CD4-positive, alpha-beta T cell treated with Interleukin-12 subunit alpha and Interleukin-12 subunit beta, for 1 hour (primary cell): ENCODE measurements at regions not wholly inside any gene's neighbourhood (a gene's known extent, or its start where the extent isn't known, plus 50 kb on each side); places are given as distances from the start of the nearest gene placed in this dataset.
"Not testable (repeated sequence)": the region's sequence is repeated elsewhere in the genome, so short reads cannot be mapped to it uniquely, and the experiment has no call there.

Experiments
- DNase-seq: peaks from one replicate; pipeline ENCODE4 v3.0.0-alpha.2; 2020

GRCh38 chr5:174610968-174611367, 113.4 kb upstream of the MSX2 start:
- no peak for DNase-seq

DNA sequence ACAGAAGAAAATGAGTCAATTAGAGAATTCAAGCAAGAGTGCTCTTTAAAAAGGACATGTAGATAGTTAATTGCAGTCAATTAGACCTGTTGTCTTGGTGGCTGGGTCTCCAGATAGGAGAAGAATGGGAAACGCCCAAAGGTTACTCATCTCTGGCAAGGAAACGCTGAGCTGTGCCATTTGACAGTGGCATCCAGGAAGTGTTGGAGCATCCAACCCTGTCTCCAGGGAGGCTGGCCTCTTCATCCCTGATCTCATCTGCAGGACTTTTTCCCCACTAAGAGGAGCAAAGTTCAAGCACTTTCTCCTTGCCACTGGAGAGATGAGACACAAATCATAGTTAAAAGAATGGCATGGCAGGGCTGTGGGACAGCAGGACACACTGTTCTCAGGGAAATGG, 111.7 kb upstream of the MSX2 start:
- DNase-seq = no peak

DNA sequence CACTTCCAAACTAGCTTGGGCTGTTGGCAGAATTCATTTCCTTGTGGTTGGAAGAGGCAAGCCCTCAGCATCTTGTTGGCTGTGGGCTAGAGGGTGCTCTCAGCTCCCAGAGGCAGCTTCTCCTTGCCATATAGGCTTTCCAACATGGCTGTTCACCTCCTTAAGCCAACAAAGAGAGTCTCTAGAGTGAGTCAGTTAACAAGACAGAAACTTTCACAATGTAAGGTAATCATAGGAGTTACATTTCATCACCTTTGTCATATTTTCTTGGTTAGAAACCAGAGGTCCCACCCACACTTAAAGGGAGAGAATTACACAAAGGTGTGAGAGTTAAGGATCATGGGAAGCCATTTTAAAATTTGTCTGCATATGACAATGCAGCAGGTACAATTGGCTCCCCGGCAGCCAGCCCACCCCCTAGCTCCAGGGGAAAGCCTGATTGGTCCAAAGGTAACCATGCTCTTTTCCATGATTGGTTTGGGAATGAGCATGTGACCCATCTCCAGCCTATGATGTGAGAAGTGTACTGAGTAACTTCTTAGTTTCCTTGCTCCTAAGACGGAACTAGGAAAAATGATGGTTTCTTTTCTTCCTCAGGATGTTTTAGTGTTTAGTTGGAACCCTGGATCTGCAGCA, 109.8 kb upstream of the MSX2 start:
- DNase-seq = no peak

GRCh38 chr5:174616036-174616435, 108.3 kb upstream of the MSX2 start:
- no peak for DNase-seq

GRCh38 chr5:174617285-174617684, 107.1 kb upstream of the MSX2 start:
- DNase-seq = no peak

- no peak for DNase-seq
These were observed 106.5 kb upstream of the MSX2 start for GRCh38 chr5:174617910-174618309.

DNA sequence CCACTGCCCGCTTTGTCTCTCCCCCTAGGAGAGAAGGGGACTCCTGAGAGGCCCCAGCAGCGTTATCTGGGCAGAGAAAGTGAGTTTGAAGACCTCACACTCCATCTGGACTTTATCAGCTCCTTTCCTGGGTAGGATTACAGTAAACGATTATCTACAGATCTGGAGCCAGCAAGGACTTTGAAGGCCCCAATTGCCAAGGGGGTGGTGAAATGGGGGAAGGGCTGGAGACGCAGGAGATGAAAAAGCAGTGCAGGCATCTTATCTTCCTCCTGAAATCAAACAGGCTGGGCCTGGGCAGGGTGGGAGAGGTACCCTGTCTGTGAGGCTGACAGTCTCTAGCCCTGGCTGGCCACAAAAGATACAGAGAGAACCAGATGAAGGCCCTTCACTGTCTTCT, 105.8 kb upstream of the MSX2 start:
- DNase-seq = no peak

DNA sequence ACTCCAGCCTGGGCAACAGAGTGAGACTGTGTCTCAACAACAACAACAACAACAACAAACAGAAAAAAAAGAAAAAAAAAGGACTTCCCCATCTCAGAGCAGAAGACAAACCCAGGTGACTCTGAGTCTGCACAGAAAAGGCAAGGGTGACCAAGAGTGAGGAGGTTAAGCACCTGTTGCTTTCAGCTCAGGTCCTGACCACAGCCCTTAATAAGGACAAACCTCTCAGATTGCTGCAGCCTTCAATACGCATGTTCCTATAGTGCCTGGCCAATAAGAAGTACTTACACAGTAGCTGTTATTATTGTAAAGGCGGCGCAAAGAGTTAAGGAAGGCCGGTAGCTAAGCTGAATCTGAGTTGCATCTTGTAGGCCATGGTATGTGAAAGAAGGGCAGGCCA, 102.3 kb upstream of the MSX2 start:
- DNase-seq = no peak

DNA sequence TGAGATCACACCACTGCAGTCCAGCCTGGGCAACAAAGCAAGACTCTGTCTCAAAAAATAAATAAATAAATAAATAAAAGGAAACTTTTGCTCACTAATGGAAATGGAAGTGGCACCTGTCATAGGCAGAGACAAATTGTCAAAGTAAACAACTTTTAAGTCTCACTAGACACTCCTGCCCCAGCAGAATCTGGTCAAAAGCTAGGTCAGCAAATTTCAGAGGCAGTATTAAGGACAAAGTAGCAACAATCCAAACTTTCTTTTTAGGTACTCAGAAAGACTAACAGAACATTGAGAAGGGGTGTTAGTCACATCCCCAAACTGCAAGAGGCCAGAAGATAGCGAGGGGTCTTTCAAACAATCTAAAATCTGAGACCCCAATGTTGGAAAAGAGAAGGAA, 101.4 kb upstream of the MSX2 start:
- no peak for DNase-seq

GRCh38 chr5:174623433-174624019, 100.9 kb upstream of the MSX2 start:
- DNase-seq = no peak

DNA sequence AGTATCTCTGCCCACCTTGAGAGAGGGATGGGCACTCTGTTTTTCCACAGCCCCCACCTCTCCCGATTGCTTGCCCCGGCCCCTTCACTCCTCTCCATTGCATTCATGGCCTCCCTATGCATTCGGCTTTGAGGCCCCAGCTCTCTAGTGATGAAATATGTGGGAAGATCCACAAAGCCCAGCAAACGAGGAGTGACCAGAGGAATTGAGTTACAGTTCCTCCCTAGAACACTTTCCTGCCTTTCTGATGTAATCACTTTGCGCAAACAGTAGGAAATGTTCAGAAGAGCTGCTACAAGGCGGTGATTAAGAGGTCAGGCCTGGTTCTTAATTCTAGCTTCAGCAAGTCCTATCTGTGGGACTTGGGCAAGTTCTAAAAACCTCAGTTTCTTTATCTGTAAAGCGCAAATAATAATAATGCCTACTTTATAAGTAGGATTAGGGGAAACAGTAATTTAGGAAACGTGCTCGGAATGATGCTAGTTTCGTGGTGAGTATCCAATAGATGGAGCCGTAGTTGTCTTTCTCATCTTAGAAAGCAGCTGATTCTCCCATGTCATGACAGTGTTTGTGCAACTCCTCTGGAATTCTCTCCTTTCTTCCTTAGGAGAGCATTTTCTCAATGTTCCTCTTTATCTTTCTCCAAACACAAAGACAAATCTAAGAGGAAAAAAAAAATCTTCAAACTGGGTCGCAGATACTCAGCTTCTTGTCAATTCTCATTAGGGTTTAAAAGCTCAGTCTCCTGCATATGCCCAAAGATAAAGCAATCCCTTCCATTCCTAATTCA, 99.5 kb upstream of the MSX2 start:
- no peak for DNase-seq

DNA sequence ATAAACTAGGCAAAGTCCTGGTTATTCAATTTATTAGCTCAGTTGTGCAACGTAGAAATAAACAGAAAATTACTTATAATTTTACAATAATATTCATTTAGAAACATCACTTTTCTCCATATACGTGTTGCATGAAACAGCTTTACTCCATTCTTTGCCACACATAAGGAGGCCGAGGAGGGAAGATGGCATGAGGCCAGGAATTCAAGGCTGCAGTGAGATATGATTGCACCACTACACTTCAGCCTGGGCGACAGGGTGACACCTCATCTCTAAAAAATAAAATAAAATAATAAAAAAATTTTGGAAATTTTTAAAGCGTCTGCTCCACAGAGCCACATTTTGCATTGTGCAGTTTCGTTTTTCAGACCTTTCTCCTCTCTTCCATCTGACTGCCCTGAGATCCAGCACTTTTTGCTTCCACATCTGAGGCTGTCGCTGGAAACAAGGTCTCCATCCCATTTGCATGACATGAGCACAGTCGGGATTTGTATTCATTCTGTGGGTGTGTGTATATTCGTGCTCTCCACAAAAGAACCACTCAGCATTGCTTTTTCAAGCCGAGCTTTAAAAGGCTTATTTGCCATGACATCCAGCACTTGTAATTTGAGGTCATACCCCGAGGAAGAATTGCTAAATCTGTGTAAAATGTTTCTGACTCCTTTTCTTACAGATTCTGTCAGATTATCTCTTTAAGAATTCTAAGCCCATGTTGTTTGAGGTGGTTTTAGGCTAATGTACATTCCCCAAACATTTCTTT, 98.6 kb upstream of the MSX2 start:
- no peak for DNase-seq

- DNase-seq = no peak
These were observed 97.9 kb upstream of the MSX2 start for GRCh38 chr5:174626369-174626920.

DNA sequence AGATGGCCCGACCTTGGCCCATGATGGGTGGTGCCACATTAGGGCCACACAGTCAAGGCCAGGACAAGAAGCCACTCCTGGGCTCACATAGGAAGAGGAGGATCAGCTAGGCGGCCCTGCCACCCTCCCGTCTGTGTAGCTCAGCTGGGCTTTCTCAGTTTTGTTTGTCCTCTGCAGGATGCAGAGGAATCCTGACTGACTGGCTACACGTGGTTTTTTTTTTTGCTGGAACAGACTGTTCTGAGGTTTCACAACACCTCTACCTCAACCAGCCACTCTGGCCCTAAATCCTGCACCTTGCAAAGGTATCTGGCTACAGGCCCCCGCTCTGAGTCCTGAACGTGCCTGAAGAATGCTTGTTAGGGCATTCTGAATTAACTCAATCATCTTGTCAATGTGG, 88.3 kb upstream of the MSX2 start:
- no peak for DNase-seq

DNA sequence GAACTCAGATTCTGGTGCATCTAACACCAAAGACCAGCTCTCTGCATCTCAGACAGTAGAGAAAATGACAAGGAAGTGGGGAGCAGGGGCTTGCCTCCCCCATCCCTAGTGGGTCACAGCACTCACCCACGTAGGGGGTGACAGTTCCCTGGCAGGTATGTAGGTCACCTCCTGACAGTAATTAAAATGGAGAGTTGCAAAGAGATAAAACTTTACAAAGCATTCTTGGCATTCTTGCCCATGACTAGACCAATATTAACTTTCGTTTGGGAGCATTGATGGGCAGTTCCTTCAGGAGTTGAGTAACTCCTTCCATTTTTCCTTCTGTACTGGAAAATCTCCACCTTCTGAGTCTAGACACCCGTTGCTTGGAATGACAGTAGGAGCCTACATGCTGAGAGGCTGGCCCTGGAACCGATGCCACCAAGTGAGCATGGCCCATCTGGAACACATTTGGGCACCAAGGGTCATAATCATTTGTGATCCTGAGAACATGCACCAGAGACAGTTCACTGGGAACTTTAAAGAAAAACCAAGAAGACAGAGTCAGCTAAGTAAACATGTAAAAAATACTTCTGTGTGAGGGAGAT, 81.5 kb upstream of the MSX2 start:
- no peak for DNase-seq

DNA sequence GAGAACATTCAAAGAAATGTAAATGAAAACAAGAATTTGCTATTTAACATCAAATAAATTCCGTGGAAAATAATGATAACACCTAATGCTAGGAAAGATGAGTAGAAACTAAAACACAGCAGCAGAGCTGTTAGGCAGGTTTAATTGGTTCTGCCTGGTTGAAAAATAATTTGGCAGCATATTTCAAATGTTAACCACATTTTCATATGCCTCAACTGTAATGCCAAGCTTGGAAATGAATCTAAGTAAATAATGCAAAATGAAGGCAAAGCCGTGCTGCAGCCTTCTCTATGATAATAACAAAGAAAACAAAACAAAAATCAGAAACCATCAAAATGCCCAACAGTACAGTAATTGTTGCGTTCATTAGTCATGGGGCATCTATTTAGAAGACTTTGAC, 79.9 kb upstream of the MSX2 start:
- no peak for DNase-seq

DNA sequence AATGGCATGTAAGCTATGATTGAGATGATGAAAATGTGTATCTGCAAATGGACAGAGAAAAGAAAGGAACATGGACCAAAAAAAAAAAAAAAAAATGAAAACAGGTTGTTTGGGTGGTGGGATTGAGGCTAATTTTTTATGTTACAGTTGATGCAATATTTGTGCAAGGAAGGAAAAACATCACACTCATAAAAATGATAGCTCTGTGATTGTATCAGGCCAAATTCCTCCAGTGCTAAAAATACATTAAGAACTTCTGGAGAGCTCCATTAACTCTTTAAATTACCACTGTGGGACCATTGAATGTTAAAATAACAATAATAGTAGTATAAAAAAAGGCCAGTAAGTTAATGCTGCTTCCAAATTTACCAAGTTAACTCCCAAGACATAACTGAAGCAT, 79.5 kb upstream of the MSX2 start:
- no peak for DNase-seq

- no peak for DNase-seq
These were observed 78.7 kb upstream of the MSX2 start for GRCh38 chr5:174645677-174646076.

- not testable (repeated sequence) for DNase-seq
These were observed 75.8 kb upstream of the MSX2 start for GRCh38 chr5:174648618-174649017.

DNA sequence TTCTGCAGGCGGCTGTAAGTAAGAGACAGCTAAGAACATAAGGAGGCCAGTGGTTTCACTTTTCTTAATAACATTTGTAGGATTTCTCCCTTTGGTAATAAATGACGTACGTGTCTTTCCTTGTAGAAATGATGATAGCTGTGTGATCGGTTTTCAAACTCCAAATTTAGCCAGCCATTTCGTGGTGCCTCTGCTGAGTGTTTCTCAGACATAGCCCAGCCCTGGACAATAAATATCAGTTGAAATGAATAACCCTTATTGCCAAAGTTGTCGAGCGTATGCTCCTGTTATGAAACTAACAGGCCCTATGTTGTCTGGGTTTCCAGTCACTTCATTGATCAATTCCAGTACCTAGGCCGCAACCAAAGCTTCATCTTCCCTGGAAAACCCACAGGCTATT, 75.0 kb upstream of the MSX2 start:
- DNase-seq = no peak

DNA sequence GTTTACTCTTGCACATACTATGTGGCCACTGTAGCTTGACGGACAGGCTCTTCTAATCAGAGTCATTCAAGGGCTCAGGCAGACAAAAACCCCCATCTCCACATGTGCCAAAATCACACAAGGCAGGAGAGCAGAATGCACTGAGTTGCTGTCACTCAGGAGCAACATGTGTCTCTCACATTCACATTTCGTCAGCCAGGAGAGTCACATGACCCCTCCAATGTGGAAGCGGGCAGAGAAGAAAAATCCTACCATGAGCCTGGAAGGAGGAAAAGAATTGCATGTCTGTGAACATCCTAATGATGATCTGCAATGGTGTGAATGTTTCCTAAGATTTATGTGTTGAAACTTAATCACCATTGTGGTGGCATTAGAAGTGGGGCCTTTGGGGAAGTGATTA, 69.9 kb upstream of the MSX2 start:
- DNase-seq = no peak

DNA sequence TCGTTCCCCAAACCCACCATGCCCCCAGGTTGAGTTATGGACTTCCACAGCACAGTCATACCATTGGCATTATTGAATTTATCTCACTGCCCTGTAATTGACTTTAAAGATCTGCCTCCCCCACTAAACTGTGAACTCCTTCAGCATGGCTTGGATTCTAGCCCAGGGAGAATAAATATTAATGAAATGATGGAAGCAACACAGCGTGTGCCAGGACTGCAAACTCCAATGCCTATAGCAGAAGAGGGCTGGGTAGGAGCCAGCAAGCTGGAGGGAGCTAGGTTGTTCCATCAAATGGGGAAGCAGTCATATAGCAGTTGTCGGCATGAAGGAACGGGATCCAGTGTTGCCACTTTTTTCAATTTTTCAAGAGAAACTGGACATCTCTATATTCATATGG, 69.0 kb upstream of the MSX2 start:
- no peak for DNase-seq
